Stimulated activated CD4-positive, alpha-beta T cell treated with anti-CD3 and anti-CD28 coated beads, Interleukin-12 subunit alpha, Interleukin-12 subunit beta, amount 100 ng/mL, for 24 hours (primary cell): ENCODE measurements at regions not wholly inside any gene's neighbourhood (a gene's known extent, or its start where the extent isn't known, plus 50 kb on each side); places are given as distances from the start of the nearest gene placed in this dataset.
"Not testable (repeated sequence)": the region's sequence is repeated elsewhere in the genome, so short reads cannot be mapped to it uniquely, and the experiment has no call there.

Source experiments
- DNase-seq, 2 experiments: peaks; one replicate each; pipeline ENCODE4 v3.0.0-alpha.2; 2020; ENCODE audit warnings: low read depth in 2 of 2

GRCh38 chr6:112504621-112505020, 157.5 kb downstream of the RFPL4B start:
- DNase-seq: no peak

DNA sequence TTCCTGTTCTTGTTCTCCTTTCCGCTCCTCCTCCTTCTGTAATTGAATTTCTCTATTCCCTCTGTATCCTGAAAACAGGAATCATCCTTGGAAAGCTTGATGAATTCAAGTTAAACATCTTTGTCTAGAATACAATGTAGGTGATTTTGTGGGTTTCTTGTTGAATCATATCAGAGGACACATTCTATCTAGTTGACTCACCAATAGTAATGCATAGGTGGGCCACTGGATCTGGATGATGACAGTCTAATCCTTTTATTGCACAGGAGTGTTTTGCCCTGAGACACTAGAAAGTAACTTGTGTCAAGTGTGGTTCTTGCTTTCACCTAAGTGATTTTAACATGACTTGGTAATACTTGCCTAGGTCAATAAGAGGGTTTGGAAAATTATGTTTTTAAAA, 164.3 kb downstream of the RFPL4B start:
- no peak for DNase-seq

- DNase-seq: no peak
Observed at GRCh38 chr6:112513175-112513574, 166.0 kb downstream of the RFPL4B start.

GRCh38 chr6:112522587-112522986, 175.5 kb downstream of the RFPL4B start:
- DNase-seq: no peak

DNA sequence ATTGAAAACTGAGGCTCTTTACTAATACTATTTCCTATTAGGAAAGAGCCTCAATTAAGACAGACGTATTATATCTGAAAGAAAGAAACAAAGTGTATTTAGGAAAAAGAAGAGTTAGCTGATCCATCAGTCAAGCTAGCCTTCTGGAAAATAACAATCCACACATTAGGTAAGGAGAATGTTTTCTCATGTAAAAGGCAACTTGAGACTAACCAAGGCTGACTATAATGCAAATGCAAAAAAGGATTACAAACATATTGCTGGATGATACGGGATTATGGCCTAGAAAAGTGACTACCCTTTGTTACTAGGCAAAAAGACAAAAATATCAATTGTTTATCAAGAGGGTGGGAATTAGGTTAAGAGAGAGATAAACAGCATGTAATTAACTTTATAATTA, 176.9 kb downstream of the RFPL4B start:
- DNase-seq: no peak

DNA sequence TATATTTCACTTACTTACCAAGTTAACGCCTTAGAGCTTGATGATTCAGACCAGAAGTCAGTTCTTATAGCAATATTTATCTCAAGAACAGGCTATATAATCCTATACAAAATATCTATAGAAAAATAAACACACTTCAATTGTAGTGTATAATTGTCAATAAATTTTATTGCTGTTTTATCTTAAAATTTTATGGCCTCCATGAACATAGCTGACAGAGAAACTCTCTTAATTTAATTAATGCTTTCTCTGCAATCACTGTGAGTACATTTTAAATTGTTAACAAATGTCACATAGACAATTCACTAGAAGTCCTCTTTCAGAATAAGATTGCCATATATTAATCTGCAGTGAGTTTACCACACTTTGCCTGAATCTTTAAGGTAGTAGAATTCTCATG, 178.6 kb downstream of the RFPL4B start:
- no peak for DNase-seq

GRCh38 chr6:112526594-112526993, 179.5 kb downstream of the RFPL4B start:
- DNase-seq: no peak

DNA sequence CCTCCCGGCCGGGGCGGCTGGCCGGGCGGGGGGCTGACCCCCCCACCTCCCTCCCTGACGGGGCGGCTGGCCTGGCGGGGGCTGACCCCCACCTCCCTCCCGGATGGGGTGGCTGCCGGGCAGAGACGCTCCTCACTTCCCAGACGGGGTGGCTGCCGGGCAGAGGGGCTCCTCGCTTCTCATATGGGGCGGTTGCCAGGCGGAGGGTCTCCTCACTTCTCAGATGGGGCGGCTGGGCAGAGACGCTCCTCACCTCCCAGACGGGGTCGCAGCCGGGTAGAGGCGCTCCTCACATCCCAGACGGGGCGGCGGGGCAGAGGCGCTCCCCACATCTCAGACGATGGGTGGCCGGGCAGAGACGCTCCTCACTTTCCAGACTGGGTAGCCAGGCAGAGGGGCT, 181.2 kb downstream of the RFPL4B start:
- not testable (repeated sequence) for DNase-seq

DNA sequence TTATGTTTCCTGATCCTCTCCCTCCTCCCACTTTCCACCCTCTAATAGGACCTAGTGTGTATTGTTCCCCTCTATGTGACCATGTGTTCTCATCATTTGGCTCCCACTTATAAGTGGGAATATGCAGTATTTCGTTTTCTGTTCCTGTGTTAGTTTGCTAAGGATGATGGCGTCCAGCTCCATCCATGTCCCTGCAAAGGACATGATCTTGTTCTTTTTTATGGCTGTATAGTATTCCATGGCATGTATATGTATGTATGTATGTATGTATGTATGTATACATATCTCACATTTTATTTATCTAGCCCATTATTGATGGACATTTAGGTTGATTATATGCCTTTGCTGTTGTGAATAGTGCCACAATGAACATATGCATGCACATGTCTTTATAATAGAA, 188.7 kb downstream of the RFPL4B start:
- DNase-seq: no peak

GRCh38 chr6:112539355-112539754, 192.2 kb downstream of the RFPL4B start:
- no peak for DNase-seq

DNA sequence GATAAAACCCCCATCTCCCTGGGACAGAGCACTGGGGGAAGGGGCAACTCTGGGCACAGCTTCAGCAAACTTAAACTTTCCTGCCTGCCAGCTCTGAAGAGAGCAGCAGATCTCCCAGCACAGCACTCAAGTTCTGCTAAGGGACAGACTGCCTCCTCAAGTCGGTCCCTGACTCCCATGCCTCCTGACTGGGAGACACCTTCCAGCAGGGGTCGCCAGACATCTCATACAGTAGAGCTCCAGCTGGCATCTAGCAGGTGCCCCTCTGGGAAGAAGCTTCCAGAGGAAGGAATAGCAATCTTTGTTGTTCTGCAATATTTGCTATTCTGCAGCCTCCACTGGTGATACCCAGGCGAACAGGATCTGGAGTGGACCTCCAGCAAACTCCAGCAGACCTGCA, 194.7 kb downstream of the RFPL4B start:
- peak in 1 of 2 experiments; percentile 3 for DNase-seq

GRCh38 chr6:112547321-112548085, 200.4 kb downstream of the RFPL4B start:
- not testable (repeated sequence) for DNase-seq

- DNase-seq: no peak
Observed at GRCh38 chr6:112549749-112550148, 202.6 kb downstream of the RFPL4B start.

GRCh38 chr6:112557435-112557834, 210.3 kb downstream of the RFPL4B start:
- no peak for DNase-seq

- DNase-seq: no peak
Observed at GRCh38 chr6:112557961-112558360, 210.8 kb downstream of the RFPL4B start.

DNA sequence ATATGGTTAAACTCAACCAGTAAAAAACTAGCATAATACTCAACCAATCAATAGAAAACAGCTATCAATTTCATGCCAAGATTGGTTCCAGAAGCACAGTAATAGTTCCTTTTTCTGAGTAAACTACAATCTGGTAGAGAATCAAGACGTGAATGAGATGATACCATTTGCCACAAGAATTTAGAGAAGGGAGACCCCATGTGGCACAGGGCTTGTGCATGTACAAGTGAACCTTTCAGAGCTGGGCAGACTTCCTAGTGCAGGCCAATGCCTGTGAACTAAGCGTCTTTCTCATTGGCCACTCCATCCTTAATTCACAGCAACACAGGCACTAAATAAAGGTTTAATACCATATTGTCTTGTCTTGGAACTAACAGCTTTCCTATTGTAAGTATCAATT, 213.5 kb downstream of the RFPL4B start:
- no peak for DNase-seq

DNA sequence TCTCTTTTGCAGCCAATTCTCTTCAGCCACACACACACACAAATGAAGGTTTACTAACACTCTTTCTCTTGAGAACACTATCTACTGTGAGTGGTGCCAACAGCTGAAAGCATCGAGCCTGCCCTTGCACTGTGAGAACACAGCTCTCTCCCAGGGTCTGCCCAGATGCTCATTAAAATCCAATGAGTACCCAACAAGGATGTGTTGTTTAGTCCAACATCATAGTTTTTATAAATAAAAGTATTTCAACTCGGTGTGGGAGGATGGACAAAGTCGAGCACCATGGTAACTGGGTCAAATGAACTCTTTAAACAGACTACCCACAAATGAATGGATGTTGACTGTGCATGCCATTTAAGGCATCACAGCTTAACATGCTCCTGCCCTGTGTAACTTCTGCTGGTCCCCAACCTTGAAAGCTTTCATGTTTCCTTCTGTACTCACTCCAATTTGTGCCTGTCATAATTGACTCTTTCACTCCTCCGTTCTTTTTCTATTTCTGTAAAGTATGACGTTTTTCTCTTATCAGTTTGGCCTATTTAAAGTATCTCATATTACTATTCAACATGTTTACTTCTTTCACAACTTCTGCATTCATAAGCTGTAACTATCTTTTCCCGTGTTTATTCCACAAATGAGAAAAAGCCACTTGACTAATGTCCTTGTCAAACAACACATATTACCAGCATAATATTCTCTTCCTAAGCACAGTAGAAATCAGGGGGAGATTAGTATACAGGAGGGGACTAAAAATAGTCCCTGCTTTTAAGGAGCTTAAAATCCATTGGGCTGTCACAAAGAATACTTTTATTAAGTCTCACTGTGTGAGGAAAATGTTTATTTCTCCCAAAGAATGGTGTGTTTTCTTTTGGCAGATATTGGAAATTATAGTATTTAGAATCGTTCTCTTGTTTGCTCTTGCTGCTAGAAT, 215.4 kb downstream of the RFPL4B start:
- DNase-seq: no peak

GRCh38 chr6:112563368-112563767, 216.2 kb downstream of the RFPL4B start:
- no peak for DNase-seq

GRCh38 chr6:112568066-112568465, 220.9 kb downstream of the RFPL4B start:
- no peak for DNase-seq

GRCh38 chr6:112571488-112572270, 224.5 kb downstream of the RFPL4B start:
- no peak for DNase-seq

- DNase-seq: no peak
Observed at GRCh38 chr6:112574190-112574589, 227.1 kb downstream of the RFPL4B start.

DNA sequence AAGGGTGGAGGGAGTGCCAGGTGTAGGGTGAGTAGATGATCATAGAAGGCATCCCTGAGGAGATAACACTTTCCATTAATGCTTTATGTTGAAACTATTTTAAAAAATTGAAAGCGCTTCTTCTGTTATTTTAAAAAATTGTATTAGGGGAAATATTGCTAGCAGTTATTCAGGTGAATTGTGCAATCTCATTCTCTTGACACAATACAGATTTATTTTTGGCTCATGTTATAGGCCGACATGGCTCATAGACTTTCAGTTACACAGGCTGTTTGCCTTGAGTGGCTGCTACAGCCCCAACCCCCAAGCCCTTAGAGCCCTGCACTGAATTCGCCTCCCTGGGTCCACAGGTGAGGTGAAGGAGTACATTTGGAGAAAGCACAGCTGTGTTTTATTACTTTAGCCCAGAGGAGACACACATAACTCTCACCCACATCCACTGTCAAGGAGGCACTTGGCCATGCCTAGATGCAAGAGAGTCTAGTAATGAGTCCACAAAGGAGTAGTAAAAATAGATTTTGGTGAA, 228.2 kb downstream of the RFPL4B start:
- no peak for DNase-seq
